ENCODE measurements at regions not wholly inside any gene's neighbourhood (a gene's known extent, or its start where the extent isn't known, plus 50 kb on each side); places are given as distances from the start of the nearest gene placed in this dataset.
A peak's percentile ranks its signal among the peaks of the same experiment; 100 is the strongest.

GRCh38 chr2:215780907-215781685 is 232.3 kb downstream of the MREG start:
- DNase-seq (no peak), ATAC-seq (no peak)
- intact Hi-C loops (cut with micrococcal nuclease): no loop called here

- intact Hi-C loops (cut with micrococcal nuclease): no loop called here
- ATAC-seq (no peak), DNase-seq (no peak)
Measured at GRCh38 chr2:215780313-215780712, 233.0 kb downstream of the MREG start.

GRCh38 chr2:215779912-215780311 is 233.4 kb downstream of the MREG start:
- ATAC-seq: no peak
- intact Hi-C loops (cut with micrococcal nuclease): no loop called here
- DNase-seq: no peak

DNA sequence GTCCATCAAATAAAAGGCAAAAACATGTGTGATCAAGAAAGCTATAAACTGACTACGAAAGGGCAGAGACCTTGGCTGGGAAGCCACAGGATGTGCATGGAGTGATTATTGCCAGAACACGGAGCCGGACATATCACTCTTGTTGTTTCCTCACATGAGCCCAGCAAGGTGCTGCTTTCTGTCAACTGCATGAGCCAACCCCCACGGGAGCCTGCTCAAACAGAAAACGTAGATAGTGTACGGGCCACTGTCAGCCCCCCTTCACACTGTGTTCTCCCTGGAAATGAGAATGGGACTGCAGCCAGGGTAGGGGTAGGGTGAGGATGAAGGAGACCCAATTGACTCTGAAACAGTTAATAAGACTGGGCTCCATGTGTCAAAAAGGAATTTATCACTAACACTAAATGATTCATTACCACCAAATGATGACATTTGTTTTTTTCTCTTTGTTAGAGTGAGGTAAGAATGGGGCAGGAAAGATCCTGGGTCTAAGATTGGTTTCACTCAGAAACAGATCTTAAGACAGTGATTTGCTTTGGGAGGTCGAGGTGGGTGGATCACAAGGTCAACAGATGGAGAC is 235.8 kb downstream of the MREG start:
- DNase-seq (no peak), ATAC-seq (no peak)
- intact Hi-C loops (cut with micrococcal nuclease): no loop called here

GRCh38 chr2:215775106-215775505 is 238.2 kb downstream of the MREG start:
- DNase-seq (no peak), ATAC-seq (no peak)
- intact Hi-C loops (cut with micrococcal nuclease): no loop called here

DNA sequence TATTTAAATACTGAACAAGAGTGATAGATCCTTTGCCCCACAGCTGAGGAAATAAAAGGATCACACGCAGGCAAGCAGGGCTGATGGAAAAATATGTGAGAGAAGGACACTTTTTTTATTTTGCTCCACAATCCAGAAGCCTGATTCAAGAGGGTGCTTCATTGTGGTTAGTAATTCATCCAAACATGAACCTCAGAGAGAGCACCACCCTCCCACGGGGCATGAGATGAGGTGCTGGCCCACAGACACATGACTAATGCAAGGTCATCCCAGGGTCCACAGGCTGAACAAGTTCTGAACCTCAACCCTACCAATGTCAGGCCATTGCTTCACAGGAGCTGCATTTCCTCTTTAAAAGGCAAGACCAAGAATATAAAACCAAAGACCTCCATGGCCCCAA is 239.6 kb downstream of the MREG start:
- DNase-seq (no peak), ATAC-seq (no peak)
- intact Hi-C loops (cut with micrococcal nuclease): no loop called here

GRCh38 chr2:215772634-215773563 is 240.5 kb downstream of the MREG start:
- intact Hi-C loops (cut with micrococcal nuclease): no loop called here

GRCh38 chr2:215772003-215772402 is 241.3 kb downstream of the MREG start:
- intact Hi-C loops (cut with micrococcal nuclease): no loop called here
- DNase-seq (no peak), ATAC-seq (peak; percentile 48)

More at GRCh38 chr2:215772634-215773563, 240.5 kb downstream of the MREG start:
- DNase-seq (no peak), ATAC-seq (no peak)

GRCh38 chr2:215771241-215771640 is 242.1 kb downstream of the MREG start:
- DNase-seq (no peak), ATAC-seq (no peak)

DNA sequence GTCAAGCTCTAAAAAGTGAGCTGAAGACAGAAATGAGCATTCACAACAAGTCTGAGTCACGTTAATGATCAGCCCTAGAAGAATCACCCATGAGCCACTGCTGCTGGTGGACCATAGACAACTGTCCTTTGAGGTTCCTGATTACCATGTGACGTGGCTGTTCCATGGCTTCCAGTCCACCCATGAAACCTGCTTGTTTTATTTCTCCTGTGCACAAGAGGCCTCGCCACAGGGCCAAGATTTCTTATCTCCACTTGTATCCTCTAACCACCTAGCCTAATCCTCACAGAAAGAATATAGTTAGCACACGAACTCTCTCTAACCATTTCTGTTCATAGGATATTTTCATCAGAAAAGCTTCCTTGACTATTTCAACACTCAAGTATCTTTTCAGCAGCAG is 242.7 kb downstream of the MREG start:
- ATAC-seq: no peak
- intact Hi-C loops (cut with micrococcal nuclease): no loop called here

More at GRCh38 chr2:215771241-215771640, 242.1 kb downstream of the MREG start:
- intact Hi-C loops (cut with micrococcal nuclease): no loop called here

DNA sequence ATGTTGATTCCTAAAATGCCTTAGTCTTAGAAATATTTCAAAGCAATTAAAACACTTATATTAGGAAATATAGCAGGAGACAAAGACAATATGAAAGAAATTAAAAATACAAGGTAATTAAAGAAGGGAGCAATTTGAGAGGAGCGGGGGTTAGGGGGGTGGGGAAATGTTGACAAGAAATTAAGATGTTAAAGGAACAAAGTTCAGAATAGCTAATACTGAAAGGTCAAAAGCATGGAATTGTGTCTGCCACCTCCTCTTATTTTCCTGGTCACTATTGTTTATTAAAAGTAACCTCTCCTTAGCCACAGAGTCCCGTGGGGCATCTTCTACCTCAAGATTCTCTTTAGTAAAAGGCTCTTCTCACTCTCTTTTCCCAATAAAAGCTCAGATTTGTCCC is 244.1 kb downstream of the MREG start:
- DNase-seq (no peak), ATAC-seq (no peak)
- intact Hi-C loops (cut with micrococcal nuclease): no loop called here

More for the DNA sequence above, 242.7 kb downstream of the MREG start:
- no peak for DNase-seq

- ATAC-seq: no peak
- intact Hi-C loops (cut with micrococcal nuclease): no loop called here
- no peak for DNase-seq
Measured at GRCh38 chr2:215767625-215768024, 245.7 kb downstream of the MREG start.

- no peak for DNase-seq
- intact Hi-C loops (cut with micrococcal nuclease): no loop called here
- no peak for ATAC-seq
Measured at GRCh38 chr2:215765729-215766360, 247.5 kb downstream of the MREG start.

DNA sequence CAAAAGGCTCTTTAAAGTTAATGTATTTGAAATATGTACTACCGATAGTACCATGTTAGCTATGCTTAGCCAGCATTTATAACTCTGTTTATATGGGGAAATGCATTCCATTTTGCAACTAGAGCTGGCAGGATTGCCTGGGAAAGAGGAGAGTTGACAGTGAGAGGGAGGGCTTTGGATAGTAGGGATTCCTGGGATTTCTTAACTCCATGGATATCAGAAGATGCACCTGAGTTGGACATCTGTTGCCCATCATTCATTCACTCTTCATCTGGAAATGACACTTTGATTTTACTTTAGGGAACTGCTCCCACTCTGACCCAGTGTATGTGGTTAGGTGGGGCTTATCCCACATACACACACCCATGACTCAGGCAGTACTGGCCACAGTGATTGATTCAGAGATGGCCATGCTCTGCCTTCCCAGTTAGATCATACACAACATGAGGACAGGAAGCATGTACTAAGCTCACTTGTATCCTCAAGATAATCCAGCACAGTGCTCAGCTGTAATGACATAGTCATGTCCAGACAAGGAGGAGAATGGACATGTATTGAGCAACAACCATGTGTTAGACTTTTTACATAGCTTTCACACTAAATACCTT is 248.8 kb downstream of the MREG start:
- DNase-seq: no peak
- intact Hi-C loops (cut with micrococcal nuclease): no loop called here
- ATAC-seq: no peak

DNA sequence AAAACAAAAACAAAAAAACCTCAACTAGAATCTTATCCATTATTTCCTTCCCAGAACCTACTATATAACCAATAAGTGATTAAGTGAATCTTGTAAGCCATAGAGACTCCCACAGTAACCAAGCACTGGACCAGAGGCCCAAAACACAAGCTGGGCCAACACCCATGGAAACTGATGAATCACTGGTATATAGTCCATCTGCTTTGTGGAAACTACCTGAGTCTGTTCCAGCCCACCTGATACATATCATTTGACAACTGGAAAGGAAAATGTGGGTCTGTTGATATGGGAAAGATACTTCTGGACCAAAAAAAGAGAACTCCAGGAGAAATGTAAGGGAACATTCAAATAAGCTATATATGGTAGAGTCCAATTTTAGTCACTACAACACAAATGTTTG is 252.8 kb downstream of the MREG start:
- no peak for ATAC-seq

DNA sequence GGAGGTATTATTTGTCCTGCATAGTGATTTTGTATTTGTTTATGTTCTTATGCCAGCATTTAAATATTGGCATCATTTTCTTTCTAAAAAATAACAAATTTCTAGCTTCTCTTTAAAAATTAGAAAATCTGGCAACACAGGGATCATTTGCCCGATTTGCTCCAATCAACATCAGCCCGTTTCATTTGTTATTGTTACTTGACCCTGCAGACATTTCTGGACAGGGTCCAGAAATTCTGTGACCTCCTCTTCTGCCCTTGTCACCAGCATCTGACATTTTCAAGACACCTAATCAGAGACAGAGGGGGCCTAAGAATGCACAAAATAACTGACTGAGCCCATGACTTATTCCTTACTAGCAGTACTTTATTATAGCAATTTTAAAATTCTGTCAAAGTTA is 253.3 kb downstream of the MREG start:
- no peak for ATAC-seq
- no peak for DNase-seq
- intact Hi-C loops (cut with micrococcal nuclease): no loop called here

More for the DNA sequence above, 252.8 kb downstream of the MREG start:
- intact Hi-C loops (cut with micrococcal nuclease): no loop called here
- DNase-seq: no peak

DNA sequence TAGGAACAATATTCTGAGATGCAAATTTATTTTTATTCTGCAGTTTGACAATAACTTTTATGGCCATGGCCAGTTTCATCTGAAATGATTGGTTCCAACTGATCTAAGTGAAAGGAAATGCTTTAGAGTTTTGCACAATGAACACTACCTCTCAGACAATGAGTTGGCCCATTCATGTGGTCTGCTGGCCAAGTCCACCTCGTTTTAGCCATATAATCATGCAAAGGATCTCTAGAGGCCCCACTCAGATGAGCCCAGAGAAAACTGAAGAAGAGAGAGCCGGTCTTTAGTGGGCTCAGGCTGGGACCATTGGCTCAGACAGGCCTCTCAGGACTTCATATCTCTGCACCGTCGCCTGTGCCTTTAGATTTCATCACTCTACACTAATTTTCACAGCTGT is 254.7 kb downstream of the MREG start:
- no peak for DNase-seq
- intact Hi-C loops (cut with micrococcal nuclease): no loop called here
- peak; percentile 59 for ATAC-seq

GRCh38 chr2:215756346-215756730 is 257.0 kb downstream of the MREG start:
- ATAC-seq: no peak
- DNase-seq: no peak
- intact Hi-C loops (cut with micrococcal nuclease): no loop called here

DNA sequence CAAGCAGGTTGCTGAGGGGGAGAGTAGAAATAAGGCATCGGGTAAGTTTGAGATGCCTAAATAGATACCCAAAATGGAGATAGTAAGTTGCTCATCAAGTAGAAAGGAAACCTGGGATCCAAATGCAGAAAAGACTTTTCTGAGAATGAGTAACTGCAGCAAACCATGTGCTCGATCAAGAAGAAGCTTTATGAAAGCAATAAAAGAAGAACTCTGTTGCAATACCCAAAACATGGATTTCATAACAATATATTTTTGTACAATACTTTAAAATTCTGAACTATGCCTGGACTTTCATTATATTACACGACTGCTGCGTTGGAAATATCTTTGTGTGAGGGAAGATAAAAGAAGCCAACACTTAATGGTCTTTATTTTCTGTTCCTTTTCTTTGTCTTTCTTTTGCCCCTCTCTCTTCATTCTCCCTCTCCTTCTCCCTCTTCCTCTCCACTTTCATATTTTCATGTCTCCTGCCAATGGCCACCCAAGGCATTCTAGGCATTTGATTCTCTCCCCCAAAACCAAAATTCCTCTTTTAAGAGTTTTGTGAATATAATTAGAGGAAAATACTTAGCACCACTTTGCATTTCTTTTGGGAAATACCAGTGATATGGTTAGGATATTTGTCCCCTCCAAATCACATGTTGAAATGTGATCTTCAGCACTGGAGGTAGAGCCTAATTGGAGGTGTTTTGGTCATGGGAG is 257.6 kb downstream of the MREG start:
- intact Hi-C loops (cut with micrococcal nuclease): no loop called here
- DNase-seq (no peak), ATAC-seq (no peak)
